ENCODE measurements at regions not wholly inside any gene's neighbourhood (a gene's known extent, or its start where the extent isn't known, plus 50 kb on each side); places are given as distances from the start of the nearest gene placed in this dataset.

GRCh38 chr10:46229144-46229563, 57.6 kb upstream of the ANTXRL start:
- no peak for DNase-seq

- no peak for DNase-seq
Observed at GRCh38 chr10:46230615-46231014, 56.2 kb upstream of the ANTXRL start.

- no peak for DNase-seq
Observed at GRCh38 chr10:46231087-46231486, 55.7 kb upstream of the ANTXRL start.

- no peak for DNase-seq
Observed at GRCh38 chr10:46232084-46232483, 54.7 kb upstream of the ANTXRL start.

GRCh38 chr10:46232666-46233065, 54.1 kb upstream of the ANTXRL start:
- DNase-seq: no peak

GRCh38 chr10:46233181-46233580, 53.6 kb upstream of the ANTXRL start:
- DNase-seq: no peak

- DNase-seq: no peak
Observed at GRCh38 chr10:46234026-46234425, 52.8 kb upstream of the ANTXRL start.

- DNase-seq: no peak
Observed at GRCh38 chr10:46234431-46235060, 52.3 kb upstream of the ANTXRL start.

- no peak for DNase-seq
Observed at GRCh38 chr10:46235705-46236545, 50.9 kb upstream of the ANTXRL start.

GRCh38 chr10:46236546-46236887, 50.3 kb upstream of the ANTXRL start:
- no peak for DNase-seq

GRCh38 chr10:46236941-46237681, 49.7 kb upstream of the ANTXRL start:
- DNase-seq: no peak
